OCI-LY7 (cell line): ENCODE measurements at regions not wholly inside any gene's neighbourhood (a gene's known extent, or its start where the extent isn't known, plus 50 kb on each side); places are given as distances from the start of the nearest gene placed in this dataset.

ENCODE experiments used
- BruUV-seq: library from RNA; stranded (reverse); fragments of 400-500 nt; replicated peaks from 2 replicates; lab custom pipeline; 2021; lab: Mats Ljungman, UMichigan
- CTCF ChIA-PET: fragments of 300-600 bp; sonication (Branson Sonifier 250); formaldehyde crosslinking; loops from one replicate; lab custom pipeline; 2022; ENCODE audit warnings: antibody characterized with exemption; ENCODE audit not compliant: unreplicated experiment; lab: Charles Lee
- POLR2A ChIA-PET: fragments of 300-600 bp; sonication (Branson Sonifier 250); formaldehyde crosslinking; loops from one replicate; lab custom pipeline; 2022; ENCODE audit warnings: antibody characterized with exemption; lab: Charles Lee
- DNase-seq: peaks from one replicate; pipeline ENCODE4 v3.0.0-alpha.2; 2015; ENCODE audit warnings: low spot score
- H2AFZ ChIP-seq: fragments of 200-600 bp; sonication (generic), shearing (Covaris generic); 2 replicates; pipeline ENCODE4 v1.6.1; 2014; ENCODE audit warnings: mild to moderate bottlenecking, antibody characterized with exemption, low read length, moderate library complexity
- H3K27ac ChIP-seq: fragments of 200-600 bp; sonication (generic); 2 replicates; pipeline ENCODE4 v1.5.1; 2014; ENCODE audit warnings: mixed run types, low read depth, mild to moderate bottlenecking, moderate library complexity, low read length, inconsistent platforms; ENCODE audit not compliant: poor library complexity, severe bottlenecking
- H3K36me3 ChIP-seq: fragments of 200-600 bp; sonication (generic); 2 replicates; pipeline ENCODE4 v1.6.1; 2014; ENCODE audit warnings: mild to moderate bottlenecking, antibody characterized with exemption, low read length, moderate library complexity, mixed read lengths; ENCODE audit not compliant: insufficient read depth
- H3K4me1 ChIP-seq: fragments of 200-600 bp; sonication (generic); 2 replicates; pipeline ENCODE4 v1.5.1; 2014; ENCODE audit warnings: mild to moderate bottlenecking, low read length; ENCODE audit not compliant: insufficient read depth, poor library complexity, severe bottlenecking
- H3K4me2 ChIP-seq: fragments of 200-600 bp; sonication (generic); 2 replicates; pipeline ENCODE4 v1.6.1; 2014; ENCODE audit warnings: mild to moderate bottlenecking, low read length
- H3K4me3 ChIP-seq: fragments of 200-600 bp; sonication (generic); 2 replicates; pipeline ENCODE4 v1.5.1; 2014; ENCODE audit warnings: mild to moderate bottlenecking, low read depth, low read length; ENCODE audit not compliant: poor library complexity, severe bottlenecking
- H3K79me2 ChIP-seq: fragments of 200-600 bp; sonication (generic); 2 replicates; pipeline ENCODE4 v1.6.1; 2016; ENCODE audit warnings: low read depth, mild to moderate bottlenecking, low read length, moderate library complexity, mixed read lengths; ENCODE audit not compliant: insufficient read depth
- H3K9me2 ChIP-seq: fragments of 200-600 bp; sonication (generic); 2 replicates; pipeline ENCODE4 v1.6.1; 2016; ENCODE audit warnings: mild to moderate bottlenecking, low read length, mixed read lengths; ENCODE audit not compliant: insufficient read depth
- H3K9me3 ChIP-seq: fragments of 200-600 bp; sonication (generic); 2 replicates; pipeline ENCODE4 v1.6.1; 2014; ENCODE audit warnings: mild to moderate bottlenecking, mixed run types, low read length, mixed read lengths
- H4K20me1 ChIP-seq: fragments of 200-600 bp; sonication (generic); 2 replicates; pipeline ENCODE4 v1.6.1; 2014; ENCODE audit warnings: mild to moderate bottlenecking, antibody characterized with exemption, low read length, moderate library complexity, mixed read lengths; ENCODE audit not compliant: insufficient read depth
- EZH2phosphoT487 ChIP-seq: fragments of 200-600 bp; sonication (generic); IDR thresholded peaks from 2 replicates; pipeline ENCODE4 v1.6.1; 2018; ENCODE audit warnings: low read depth, borderline replicate concordance, mild to moderate bottlenecking, mixed run types, antibody characterized with exemption, low read length, moderate library complexity, mixed read lengths
- intact Hi-C: fragments of 100-400 bp; cut with micrococcal nuclease; formaldehyde crosslinking; loops from one replicate; pipeline ENCODE4 v1.10.0; 2022; ENCODE audit not compliant: unreplicated experiment
- TF ChIP-seq, protein P1 (sequence below): fragments of 200-600 bp; sonication (generic); conservative IDR thresholded peaks from 2 replicates; pipeline ENCODE4 v1.5.1; 2014; ENCODE audit warnings: mild to moderate bottlenecking, antibody characterized with exemption, low read length, moderate library complexity, mixed read lengths

DNA sequence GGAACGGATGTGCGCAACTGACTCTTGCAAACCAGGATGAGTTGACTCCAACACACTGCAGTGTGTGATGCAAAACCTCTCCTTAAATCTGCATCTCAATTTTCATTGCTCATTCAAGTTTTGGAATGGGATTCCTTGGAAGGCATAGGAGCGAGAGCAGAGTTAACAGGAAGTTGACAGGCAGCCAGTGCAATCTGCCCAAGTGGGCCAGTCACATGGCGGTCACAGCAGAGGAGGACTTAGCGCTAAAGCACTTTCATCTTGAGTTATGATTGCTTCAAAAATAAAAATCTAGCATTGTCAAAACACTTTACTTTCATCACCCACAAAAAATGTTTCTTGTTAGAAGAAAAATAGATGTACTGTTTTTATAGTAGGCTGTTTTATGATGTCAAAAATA, 439.0 kb downstream of the FBXO15 start:
- ChIA-PET POLR2A (no interaction called here), CTCF (no interaction called here)
- no peak for TF ChIP-seq EZH2phosphoT487
- TF ChIP-seq, protein P1, sequence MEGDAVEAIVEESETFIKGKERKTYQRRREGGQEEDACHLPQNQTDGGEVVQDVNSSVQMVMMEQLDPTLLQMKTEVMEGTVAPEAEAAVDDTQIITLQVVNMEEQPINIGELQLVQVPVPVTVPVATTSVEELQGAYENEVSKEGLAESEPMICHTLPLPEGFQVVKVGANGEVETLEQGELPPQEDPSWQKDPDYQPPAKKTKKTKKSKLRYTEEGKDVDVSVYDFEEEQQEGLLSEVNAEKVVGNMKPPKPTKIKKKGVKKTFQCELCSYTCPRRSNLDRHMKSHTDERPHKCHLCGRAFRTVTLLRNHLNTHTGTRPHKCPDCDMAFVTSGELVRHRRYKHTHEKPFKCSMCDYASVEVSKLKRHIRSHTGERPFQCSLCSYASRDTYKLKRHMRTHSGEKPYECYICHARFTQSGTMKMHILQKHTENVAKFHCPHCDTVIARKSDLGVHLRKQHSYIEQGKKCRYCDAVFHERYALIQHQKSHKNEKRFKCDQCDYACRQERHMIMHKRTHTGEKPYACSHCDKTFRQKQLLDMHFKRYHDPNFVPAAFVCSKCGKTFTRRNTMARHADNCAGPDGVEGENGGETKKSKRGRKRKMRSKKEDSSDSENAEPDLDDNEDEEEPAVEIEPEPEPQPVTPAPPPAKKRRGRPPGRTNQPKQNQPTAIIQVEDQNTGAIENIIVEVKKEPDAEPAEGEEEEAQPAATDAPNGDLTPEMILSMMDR, result no peak
- no peaks in the 10 kb centered on the region for H3K9me2 ChIP-seq
- H3K27ac ChIP-seq, result no peak overlapping the region
- no peak overlapping the region for H3K4me2 ChIP-seq
- H3K9me3 ChIP-seq, result no peaks in the 10 kb centered on the region
- no TSS peak for BruUV-seq
- no peak for DNase-seq
- H4K20me1 ChIP-seq, result no peaks in the 10 kb centered on the region
- H3K4me1 ChIP-seq, result no peaks in the 10 kb centered on the region
- no peaks in the 10 kb centered on the region for H3K79me2 ChIP-seq
- H2AFZ ChIP-seq, result no peak overlapping the region
- intact Hi-C loops, result no loop called here
- no peak overlapping the region for H3K4me3 ChIP-seq
- no peaks in the 10 kb centered on the region for H3K36me3 ChIP-seq

DNA sequence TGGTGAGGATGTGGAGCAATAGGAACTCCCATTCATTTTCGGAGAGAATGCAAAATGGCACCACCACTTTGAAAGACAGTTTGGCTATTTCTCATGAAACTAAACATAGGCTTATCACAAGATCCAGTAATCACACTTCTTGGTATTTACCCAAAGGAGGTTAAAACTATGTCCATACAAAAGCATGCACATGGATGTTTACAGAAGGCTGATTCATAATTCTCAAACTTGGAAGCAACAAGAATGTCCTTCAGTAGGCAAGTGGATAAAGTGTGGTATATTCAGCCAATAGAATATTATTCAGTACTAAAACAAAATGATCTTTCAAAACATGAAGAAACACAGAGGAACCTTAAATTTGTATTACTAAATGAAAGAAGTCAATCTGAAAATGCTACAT, 440.6 kb downstream of the FBXO15 start:
- H2AFZ ChIP-seq, result no peak overlapping the region
- H3K4me2 ChIP-seq, result no peak overlapping the region
- DNase-seq, result no peak
- H3K4me3 ChIP-seq, result no peak overlapping the region
- H3K9me2 ChIP-seq, result no peaks in the 10 kb centered on the region
- no peaks in the 10 kb centered on the region for H4K20me1 ChIP-seq
- intact Hi-C loops, result no loop called here
- H3K4me1 ChIP-seq, result no peaks in the 10 kb centered on the region
- H3K36me3 ChIP-seq, result no peaks in the 10 kb centered on the region
- no peaks in the 10 kb centered on the region for H3K9me3 ChIP-seq
- no peaks in the 10 kb centered on the region for H3K79me2 ChIP-seq
- CTCF ChIA-PET, result no interaction called here
- POLR2A ChIA-PET, result no interaction called here
- no TSS peak for BruUV-seq
- H3K27ac ChIP-seq, result no peak overlapping the region
- TF ChIP-seq, protein P1, result no peak
- TF ChIP-seq EZH2phosphoT487, result no peak

DNA sequence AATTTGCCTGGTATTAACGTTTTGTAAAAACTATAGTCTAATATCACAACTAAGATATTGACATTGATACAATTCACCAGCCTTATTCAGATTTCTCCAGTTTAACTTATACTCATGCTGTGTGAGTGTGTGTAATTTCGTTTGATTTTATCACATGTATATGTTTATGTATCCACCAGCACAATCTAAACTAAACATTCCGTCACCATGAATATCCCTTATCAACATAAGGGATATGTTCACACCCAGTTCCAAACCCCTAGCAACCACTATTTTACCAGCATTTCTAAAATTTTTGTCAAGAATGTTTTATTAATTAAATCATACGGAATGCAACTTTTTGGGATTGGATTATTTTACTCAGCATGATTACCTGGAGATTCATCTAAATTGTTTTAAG, 450.3 kb downstream of the FBXO15 start:
- no peak overlapping the region for H2AFZ ChIP-seq
- H3K79me2 ChIP-seq, result no peaks in the 10 kb centered on the region
- CTCF ChIA-PET, result no interaction called here
- no peaks in the 10 kb centered on the region for H3K9me3 ChIP-seq
- no peaks in the 10 kb centered on the region for H4K20me1 ChIP-seq
- no peaks in the 10 kb centered on the region for H3K9me2 ChIP-seq
- H3K36me3 ChIP-seq, result no peaks in the 10 kb centered on the region
- TF ChIP-seq EZH2phosphoT487, result no peak
- TF ChIP-seq, protein P1, result no peak
- intact Hi-C loops, result no loop called here
- no peak for DNase-seq
- no peak overlapping the region for H3K4me3 ChIP-seq
- H3K4me2 ChIP-seq, result no peak overlapping the region
- no peaks in the 10 kb centered on the region for H3K4me1 ChIP-seq
- BruUV-seq, result no TSS peak
- H3K27ac ChIP-seq, result no peak overlapping the region
- POLR2A ChIA-PET, result no interaction called here
